Activated CD4-positive, alpha-beta T cell treated with anti-CD3 and anti-CD28 coated beads, Interleukin-2, Interleukin-6, amounts not matched to agents 100 ng/mL and 50 ng/mL, durations not matched to agents 16 hours and 8 hours (primary cell): ENCODE measurements at regions not wholly inside any gene's neighbourhood (a gene's known extent, or its start where the extent isn't known, plus 50 kb on each side); places are given as distances from the start of the nearest gene placed in this dataset.
A peak's percentile ranks its signal among the peaks of the same experiment; 100 is the strongest.
"Not testable (repeated sequence)": the region's sequence is repeated elsewhere in the genome, so short reads cannot be mapped to it uniquely, and the experiment has no call there.

Experiments
- DNase-seq: peaks from one replicate; pipeline ENCODE4 v3.0.0-alpha.2; 2020

DNA sequence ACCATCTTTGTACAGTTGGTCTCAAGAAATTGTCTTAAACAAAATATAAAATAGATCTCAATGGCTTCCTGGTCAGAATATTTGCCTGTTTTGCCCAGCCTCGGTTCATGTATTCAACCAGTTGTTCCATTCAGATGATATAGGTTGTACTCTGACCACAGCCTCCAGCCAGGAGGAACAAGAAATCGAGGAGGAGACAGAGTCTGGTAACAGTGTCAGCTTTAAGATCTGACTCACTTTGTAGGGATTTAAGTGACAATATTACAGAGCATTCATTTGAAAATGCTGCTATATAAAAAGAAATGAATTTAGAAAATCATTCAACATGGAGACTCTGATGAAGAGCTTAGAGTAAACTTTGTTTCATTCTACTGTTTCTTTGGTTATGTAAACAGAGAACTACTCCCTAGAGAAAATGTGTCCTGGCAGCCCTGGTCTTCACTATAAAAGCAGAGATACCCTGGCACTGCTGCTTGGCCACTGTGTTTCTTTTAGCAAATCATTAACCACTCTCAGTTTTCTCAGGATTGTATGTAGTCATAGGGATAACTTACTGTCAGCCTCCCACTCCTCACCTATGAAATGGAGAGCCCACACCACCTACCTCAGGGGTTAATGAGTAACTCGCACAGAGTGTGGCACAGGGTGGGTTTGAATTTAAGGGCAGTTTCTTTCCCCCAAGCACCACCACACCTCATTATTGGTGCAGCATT, 53.5 kb downstream of the PAGE2 start:
- no peak for DNase-seq

DNA sequence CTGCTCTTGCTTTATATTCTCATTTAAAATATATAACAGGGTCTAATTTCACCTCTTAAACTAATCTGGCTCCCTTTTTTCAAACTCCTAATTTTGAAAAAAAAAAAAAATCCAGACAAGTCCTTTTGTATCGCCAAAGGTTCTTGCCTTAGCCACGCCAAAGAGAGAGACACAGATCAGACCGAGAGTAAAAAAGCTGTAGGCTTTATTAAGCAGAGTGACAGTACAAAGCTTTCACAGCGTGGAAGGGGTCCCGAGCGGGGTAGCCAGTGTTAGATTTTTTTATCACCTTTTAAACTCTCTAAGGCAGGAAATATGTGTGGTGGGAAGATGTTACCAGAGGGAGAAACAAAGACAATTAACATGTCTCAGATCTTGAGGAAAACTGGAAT, 54.1 kb downstream of the PAGE2 start:
- DNase-seq: no peak

DNA sequence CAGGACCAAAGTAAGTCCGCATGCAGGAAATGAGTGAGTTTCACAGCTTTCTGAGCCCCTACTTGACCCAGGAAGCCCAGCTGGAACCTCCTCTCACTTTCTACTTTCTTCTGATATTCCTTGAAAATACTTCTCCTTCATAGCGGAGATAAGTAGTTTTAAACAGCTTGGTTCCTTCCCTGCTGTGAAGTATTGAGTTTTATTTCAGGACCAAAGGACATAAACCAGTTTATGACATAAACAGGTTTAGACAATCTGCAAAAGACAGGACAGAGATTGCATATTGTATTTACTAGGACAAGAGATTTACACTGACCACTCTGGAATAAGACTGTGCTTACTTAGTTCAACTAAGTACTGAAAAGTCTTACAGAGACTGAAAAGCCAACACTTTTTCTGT, 54.8 kb downstream of the PAGE2 start:
- DNase-seq: no peak

DNA sequence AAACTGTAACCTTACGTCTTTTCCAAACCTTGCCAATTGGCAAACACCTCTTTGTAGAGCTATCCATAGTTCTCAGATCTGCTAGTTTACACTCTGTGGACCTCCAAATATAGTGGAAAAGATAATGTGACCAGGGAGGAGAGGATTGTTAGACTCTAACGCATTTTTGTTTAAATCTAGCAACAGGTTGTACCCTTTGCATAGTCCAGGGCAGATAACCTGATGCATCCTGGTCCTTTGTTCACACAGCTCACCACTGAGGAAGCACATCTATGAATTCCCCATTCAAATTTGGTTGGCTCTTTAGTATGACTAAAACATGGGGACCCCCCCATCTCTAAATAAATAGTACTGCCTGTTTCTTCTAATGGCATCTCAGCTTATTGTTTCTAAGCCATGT, 55.9 kb downstream of the PAGE2 start:
- no peak for DNase-seq

DNA sequence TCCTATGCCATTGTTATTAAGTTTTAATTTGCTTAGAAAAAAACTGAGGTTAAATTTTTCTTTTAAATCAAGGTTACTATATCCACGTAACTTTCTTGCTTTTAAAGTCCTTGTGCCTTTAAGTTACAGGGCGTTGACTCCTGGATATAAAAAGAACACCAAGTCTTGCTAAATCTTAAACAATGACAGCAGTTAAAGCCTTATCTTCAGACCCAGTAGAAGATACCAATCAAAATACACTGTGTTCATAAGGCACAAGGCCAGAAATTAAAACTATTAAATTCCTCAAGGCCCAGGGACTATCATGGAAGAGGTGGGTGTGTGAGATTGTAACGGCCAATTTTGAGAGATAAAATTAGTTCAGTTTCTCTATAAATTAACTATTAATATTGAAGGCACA, 60.4 kb downstream of the PAGE2 start:
- DNase-seq: no peak

DNA sequence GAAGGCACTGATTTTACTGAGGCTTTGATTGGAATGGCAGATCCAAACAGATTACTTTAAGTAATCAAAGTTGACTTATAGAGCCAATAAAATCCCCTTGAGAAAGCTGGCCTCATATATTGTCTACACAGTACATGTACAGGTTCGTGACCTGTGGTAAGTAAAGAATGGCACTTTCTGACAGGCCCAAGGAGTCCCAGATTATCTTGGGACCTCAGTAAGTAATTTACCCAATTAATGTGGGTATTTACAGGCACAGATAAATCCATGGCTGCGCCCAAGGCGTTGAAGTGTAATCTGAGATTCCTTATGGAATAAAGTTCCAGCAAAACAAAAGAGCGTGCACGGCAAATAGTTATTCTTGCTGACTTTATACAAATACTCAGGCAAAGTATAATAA, 62.4 kb downstream of the PAGE2 start:
- no peak for DNase-seq

DNA sequence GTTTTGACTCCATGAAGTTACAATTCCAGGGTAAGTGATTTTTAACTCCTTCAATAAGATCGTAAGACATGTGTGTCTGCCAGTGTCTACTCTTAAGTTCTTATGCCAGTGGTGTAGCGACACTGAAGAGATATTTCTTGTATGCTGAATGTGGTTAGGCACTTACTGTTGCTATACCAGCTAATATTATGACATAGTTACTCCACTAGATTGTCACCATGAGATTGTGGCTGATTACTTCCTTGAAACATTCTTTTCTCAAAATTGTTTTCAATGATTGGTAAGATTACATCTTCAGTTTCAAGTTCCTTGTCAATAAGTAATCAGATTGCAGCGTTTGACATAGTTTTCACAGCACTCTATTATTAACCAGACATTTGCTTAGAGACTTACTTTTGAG, 60.6 kb upstream of the PAGE5 start:
- DNase-seq: peak; percentile 3

DNA sequence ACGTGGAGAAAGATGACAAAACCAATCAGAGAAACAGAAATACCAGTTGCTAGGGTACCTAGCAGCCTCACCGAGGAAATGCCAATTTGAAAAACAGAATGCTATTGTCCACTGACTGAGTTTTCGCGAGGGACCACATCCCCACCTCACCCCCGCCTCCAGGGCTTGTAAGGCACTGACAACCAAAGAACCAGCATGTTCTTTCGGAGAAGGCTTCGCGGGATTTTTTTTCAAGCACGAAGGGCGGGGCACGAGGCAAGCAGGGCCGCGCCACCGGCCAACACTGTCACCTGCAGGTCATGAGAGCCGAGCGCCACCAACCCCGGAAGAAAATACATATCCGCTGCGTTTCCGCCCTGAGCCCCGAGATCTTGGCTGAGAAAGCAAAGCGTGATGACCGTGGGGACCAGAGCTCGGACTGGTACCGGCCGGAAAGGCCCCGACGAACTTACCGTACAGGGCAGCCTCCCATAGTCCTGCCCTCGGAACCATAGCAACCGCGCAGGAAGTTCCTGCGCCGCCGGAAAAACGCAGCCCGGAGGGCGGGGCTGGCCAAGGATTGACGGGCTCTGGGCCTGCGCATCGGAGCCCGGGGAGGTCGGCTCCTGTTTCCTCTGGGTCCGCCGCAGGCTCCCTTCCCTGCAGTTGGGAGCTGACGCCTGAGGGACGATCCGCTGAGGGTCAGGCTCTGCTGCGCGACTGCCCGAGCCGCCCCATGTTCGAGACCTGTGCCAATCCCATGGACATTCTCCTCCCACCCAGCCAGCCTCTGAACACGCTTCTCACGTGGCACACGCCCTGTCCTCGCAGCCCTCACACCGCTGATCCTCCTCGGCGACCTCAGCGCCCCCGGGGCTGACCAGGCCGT, 59.2 kb upstream of the PAGE5 start:
- DNase-seq: peak; percentile 90

DNA sequence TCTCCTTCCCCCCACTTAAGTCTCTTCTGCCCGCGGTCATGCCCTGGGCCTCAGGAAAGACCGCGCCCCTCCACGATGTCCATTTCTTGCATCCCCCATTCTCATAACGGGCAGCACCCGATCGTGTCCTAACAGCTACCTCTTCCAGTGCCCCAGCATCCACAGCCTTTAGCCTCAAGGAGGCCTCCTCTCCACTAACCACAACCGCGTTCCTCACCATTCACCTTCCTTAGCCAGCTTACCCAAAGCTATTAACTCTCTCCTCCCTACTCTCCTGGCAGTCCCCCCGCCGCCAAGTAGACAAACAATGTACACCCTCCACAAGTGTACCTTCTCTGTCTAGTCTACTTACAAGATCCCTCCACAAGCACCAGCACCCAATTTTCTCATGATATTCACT, 58.6 kb upstream of the PAGE5 start:
- no peak for DNase-seq

DNA sequence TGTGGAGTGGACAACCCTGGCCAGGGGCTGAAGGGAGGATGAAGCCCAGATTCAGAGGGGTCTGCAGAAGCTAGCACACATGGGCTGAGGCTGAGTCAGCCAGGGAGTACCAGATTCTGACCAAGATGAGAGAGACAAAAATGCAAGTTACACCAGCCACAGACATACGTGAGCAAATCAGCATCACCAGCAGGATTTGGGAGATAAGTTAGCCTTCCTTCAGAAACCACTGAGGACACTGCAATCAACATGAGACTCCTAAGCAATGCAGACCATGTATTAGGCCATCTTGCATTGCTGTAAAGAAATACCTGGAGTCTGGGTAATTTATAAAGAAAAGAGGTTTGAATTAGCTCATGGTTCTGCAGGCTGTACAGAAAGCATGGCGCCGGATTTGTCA, 57.0 kb upstream of the PAGE5 start:
- no peak for DNase-seq

DNA sequence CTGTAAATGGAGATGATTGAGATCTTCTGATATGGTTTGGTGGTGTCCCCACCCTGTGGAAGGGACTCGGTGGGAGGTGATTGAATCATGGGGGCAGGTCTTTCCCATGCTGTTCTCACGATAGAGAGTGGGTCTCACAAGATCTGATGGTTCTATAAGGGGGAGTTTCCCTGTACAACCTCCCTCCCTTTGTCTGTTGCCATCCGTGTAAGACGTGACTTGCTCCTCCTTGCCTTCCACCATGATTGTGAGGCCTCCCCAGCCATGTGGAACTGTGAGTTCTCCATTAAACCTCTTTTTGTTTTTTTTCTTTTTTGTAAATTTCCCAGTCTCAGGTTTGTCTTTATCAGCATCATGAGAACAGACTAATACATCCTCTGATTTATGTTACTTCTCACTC, 55.1 kb upstream of the PAGE5 start:
- not testable (repeated sequence) for DNase-seq

DNA sequence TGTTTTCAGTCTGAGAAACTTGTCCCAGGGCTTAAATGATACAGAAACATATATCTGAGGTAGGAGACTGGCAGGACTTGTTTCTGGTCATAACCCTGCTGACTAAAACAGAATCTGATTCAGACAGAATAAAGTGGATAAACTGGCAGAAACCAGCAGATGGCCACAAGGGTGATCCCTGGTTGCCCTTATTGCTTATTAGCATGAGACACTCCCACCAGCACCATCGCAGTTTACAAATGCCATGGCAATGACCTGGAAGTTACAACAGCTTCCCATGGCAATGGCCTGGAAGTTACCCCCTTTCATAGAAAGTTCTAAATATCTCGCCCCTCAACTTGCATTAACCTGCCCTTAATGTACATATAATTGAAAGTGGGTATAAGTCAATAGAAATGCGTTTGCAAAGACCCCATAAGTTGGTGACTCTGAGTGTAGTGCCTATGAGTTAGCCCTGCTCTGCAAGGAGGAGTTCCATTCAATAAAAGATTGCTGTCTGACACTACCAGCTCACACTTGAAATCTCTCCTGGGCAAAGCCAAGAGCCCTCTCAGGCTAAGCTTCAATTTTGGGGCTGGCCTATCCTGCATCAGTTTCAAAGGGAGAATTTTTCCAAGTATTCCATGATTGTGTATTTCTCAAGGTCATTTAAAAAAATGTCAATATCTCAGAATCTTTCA, 52.9 kb upstream of the PAGE5 start:
- no peak for DNase-seq

DNA sequence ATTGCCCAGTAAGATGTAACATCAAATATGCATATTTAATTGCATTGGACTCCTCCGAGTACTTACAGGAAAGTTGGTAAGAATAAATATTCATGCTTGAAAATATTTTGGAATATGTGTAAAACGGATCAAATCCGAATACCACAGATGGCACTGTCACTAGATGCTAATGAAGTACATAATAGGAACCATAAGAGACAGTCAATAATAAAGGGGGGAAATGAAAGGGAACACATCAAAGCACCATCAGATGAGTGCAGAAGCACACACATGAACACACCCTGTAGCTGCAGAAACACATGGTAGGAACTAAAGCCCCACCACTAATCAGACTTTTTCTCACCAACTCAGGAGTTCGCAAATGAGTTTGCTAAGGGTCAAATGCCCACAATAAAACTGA, 52.2 kb upstream of the PAGE5 start:
- DNase-seq: no peak

DNA sequence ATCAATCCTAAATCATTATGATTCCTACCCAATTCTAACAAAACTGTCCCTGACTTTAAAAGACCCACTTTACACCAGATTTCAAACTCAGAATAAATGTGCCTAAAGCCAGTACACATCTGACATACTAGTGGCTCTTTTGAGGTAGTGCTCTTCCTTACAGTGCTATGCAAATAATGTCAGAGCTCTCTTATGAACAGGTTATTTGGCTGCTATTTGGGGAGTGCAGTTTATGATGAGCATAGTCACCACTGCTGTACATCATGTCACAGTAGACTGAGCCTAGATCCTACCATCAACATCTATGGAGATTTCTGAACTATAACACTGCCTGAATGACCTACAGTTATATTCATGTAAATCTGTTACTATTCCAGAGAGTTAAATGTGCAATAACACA, 50.4 kb upstream of the PAGE5 start:
- DNase-seq: no peak
